Epithelial cell of proximal tubule (primary cell): ENCODE measurements at regions not wholly inside any gene's neighbourhood (a gene's known extent, or its start where the extent isn't known, plus 50 kb on each side); places are given as distances from the start of the nearest gene placed in this dataset.
"Not testable (repeated sequence)": the region's sequence is repeated elsewhere in the genome, so short reads cannot be mapped to it uniquely, and the experiment has no call there.

Experiments used
- DNase-seq: peaks from one replicate; pipeline ENCODE4 v3.0.0-alpha.2; 2011; ENCODE audit warnings: low read depth
- H3K4me3 ChIP-seq: 2 replicates; pipeline ENCODE4 v1.5.1; 2011; ENCODE audit warnings: low read depth, mild to moderate bottlenecking, low read length
- TF ChIP-seq, protein P1 (sequence below): conservative IDR thresholded peaks from 2 replicates; pipeline ENCODE4 v1.5.1; 2012; ENCODE audit warnings: low read depth, mild to moderate bottlenecking, low read length

DNA sequence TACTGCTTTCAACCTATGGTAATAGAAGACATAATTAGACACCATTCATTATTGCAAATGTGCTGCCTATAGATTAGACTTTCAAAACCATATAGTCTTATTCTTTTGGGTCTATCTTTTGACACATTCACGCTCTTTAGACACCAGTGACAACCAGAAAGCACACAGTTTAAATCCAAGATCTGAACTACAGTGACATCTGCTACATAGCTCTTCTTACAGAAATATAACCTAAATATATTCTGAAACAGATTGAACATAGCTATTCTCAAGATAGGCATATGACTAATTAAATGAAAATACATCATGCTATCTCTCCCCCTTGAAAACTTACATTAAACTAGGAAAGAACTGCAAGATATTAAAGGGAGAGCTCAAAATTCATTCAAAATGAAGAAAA is 514.2 kb upstream of the SLITRK6 start:
- TF ChIP-seq, protein P1, sequence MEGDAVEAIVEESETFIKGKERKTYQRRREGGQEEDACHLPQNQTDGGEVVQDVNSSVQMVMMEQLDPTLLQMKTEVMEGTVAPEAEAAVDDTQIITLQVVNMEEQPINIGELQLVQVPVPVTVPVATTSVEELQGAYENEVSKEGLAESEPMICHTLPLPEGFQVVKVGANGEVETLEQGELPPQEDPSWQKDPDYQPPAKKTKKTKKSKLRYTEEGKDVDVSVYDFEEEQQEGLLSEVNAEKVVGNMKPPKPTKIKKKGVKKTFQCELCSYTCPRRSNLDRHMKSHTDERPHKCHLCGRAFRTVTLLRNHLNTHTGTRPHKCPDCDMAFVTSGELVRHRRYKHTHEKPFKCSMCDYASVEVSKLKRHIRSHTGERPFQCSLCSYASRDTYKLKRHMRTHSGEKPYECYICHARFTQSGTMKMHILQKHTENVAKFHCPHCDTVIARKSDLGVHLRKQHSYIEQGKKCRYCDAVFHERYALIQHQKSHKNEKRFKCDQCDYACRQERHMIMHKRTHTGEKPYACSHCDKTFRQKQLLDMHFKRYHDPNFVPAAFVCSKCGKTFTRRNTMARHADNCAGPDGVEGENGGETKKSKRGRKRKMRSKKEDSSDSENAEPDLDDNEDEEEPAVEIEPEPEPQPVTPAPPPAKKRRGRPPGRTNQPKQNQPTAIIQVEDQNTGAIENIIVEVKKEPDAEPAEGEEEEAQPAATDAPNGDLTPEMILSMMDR: no peak
- H3K4me3 ChIP-seq: no peak overlapping the region
- no peak for DNase-seq

DNA sequence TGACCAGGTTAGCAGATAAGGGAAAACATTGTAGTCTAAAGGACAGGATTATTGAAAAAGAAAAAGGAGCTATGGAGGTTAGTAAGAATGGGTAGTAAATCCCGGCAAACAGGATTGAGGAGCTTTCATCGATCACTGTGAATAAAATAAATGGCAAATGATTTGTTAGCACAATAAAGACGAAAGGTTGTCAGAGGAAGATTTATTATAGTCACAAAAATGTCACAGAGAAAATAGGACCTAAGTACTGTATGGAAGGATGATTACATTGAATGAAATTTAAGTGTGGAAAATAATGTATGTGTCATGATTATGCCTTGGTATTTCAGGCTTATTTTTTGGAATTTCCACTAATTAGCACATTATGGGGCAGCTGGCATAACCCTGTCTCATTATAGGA is 519.2 kb upstream of the SLITRK6 start:
- no peak overlapping the region for H3K4me3 ChIP-seq
- TF ChIP-seq, protein P1: no peak
- no peak for DNase-seq

DNA sequence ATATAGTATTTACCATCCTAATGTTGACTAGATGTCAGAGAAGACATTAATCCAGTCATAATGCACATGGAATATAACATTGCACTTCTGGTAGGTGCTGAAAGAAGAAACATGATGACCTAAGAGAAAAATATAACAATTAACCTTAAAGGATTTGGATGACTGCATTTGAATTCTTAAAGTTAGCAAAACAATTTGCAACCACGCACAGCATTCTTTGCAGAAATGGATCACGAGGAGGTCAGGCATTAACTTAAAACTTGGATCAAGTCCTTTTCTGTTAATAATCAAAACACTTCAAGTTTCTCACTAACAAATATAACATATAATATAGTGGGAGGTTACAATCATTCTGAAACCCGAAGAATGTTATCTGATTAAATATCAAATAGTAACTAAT is 525.0 kb upstream of the SLITRK6 start:
- H3K4me3 ChIP-seq: no peak overlapping the region
- peak; percentile 84 for DNase-seq
- TF ChIP-seq, protein P1: no peak

DNA sequence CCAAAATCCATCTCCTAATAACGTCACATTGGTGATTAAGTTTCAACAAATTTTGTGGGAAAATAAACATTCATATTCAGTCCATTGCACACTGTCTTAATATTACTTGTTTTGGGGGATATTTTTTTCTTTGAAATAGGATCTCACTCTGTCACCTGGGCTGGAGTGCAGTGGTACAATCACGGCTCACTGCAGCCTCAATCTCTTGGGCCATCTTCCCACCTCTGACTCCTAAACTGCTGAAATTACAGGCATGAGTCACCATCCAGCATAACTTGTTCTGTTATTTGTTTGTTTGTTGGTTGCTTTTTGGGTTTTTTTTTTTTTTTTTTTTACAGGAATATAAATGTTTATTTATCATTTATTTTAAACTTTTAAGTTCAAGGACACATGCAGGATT is 556.1 kb upstream of the SLITRK6 start:
- no peak overlapping the region for H3K4me3 ChIP-seq
- TF ChIP-seq, protein P1: no peak

DNA sequence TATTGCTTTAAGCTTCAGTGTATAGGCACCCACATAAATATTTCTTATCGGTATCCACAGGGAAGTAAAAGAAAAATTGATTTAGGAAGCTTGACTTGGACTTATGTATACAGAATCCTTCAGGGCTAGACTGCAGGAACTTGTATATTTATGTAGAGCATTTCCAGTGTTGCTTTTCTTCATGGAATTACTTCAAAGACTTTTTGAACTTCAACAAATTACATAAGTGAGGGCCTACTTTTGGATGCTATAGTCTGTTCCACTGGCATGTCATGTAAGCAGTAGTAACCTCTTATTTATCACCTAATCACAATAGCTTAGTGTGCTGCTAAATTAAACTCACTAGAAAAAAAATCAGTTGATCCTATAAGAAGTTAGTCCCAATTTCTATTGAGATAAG is 557.9 kb upstream of the SLITRK6 start:
- no peak for DNase-seq
- no peak overlapping the region for H3K4me3 ChIP-seq
- TF ChIP-seq, protein P1: no peak

More for the DNA sequence above, 556.1 kb upstream of the SLITRK6 start:
- no peak for DNase-seq

DNA sequence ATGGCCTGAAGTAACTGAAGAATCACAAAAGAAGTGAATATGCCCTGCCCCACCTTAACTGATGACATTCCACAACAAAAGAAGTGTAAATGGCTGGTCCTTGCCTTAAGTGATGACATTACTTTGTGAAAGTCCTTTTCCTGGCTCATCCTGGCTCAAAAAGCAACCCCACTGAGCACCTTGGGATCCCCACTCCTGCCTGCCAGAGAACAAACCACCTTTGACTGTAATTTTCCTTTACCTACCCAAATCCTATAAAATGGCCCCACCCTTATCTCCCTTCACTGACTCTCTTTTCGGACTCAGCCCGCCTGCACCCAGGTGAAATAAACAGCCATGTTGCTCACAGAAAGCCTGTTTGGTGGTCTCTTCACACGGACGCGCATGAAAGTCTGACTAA is 564.5 kb upstream of the SLITRK6 start:
- not testable (repeated sequence) for H3K4me3 ChIP-seq, DNase-seq

DNA sequence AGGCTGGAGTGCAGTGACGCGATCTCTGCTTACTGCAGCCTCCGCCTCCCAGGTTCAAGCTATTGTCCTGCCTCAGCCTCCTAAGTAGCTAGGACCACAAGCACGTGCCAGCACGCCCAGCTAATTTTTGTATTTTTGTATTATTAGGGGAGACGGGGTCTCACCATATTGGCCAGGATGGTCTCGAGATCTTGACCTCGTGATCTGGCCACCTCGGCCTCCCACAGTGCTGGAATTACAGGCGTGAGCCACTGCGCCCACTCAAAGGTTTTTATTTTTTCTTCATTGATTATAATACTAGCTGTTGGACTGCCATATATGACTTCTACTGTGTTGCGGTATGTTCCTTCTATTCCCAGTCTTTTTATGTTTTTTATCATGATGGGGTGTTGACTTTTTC is 569.7 kb upstream of the SLITRK6 start:
- no peak overlapping the region for H3K4me3 ChIP-seq
- TF ChIP-seq, protein P1: no peak
- no peak for DNase-seq

DNA sequence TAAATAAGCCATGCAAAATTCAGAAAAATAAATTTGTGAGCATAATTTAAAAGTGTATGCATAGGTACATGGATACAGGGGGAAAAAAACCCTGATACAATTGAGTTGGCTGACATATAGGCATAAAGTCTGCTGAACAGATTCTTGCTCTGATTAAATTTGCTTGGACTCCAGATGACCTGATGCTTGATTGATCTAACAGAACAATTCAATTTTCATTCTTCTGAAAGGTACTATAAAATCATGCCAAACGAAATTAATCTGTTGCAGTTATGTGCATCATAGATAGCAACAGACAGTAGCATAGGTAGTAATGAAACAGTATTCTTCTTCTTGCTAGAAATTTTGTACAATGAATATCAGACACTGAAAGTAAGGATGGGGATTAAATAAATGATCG is 578.2 kb upstream of the SLITRK6 start:
- DNase-seq: no peak
- H3K4me3 ChIP-seq: no peak overlapping the region
- TF ChIP-seq, protein P1: no peak
